ENCODE measurements at regions not wholly inside any gene's neighbourhood (a gene's known extent, or its start where the extent isn't known, plus 50 kb on each side); places are given as distances from the start of the nearest gene placed in this dataset.

DNA sequence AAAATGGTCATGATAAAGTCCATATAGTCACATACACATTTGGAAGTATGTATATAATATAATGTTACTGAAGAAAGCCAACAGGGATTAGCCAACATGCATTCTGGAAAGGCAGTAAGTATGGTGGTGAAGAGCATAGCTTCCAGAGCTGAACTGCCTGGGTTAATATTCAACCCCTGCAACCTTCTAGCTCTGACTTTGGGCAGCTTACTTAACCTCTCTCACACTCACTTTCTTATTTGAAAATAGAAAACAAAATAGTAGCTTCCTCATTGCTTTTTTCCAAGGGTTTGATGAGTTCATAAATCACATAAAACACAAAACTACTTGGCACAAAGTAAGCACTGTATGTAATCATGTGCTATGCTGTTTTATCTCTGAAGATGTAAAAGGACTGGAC lies 216.4 kb downstream of the CHIC2 start:
- Histone ChIP-seq H3K9me3 (ENCODE audit: control insufficient read depth, insufficient read depth, low read depth, low read length) (no peaks in the 10 kb centered on the region), H3K4me1 (ENCODE audit: control insufficient read depth, insufficient read depth, low read length) (no peaks in the 10 kb centered on the region), H3K36me3 (ENCODE audit: control insufficient read depth in 2 of 2, insufficient read depth in 1 of 2, low read length in 2 of 2) (no peaks in the 10 kb centered on the region), H3K27ac (ENCODE audit: extremely low read depth, low read depth, low read length) (no peak overlapping the region), H3K4me3 (ENCODE audit: low read depth, low read length) (no peak overlapping the region)
- ChIA-PET CTCF (no interaction called here), POLR2A (no interaction called here)
- TF ChIP-seq ZNF112 (tag by site-specific recombination; IDR thresholded peaks at IDR 0.05), result no peak
- TF ChIP-seq ZNF169 (tag by site-specific recombination; IDR thresholded peaks at IDR 0.05), result no peak
- no peak for TF ChIP-seq ZNF423 (tag by site-specific recombination; IDR thresholded peaks at IDR 0.05)
- TF ChIP-seq, protein P1, sequence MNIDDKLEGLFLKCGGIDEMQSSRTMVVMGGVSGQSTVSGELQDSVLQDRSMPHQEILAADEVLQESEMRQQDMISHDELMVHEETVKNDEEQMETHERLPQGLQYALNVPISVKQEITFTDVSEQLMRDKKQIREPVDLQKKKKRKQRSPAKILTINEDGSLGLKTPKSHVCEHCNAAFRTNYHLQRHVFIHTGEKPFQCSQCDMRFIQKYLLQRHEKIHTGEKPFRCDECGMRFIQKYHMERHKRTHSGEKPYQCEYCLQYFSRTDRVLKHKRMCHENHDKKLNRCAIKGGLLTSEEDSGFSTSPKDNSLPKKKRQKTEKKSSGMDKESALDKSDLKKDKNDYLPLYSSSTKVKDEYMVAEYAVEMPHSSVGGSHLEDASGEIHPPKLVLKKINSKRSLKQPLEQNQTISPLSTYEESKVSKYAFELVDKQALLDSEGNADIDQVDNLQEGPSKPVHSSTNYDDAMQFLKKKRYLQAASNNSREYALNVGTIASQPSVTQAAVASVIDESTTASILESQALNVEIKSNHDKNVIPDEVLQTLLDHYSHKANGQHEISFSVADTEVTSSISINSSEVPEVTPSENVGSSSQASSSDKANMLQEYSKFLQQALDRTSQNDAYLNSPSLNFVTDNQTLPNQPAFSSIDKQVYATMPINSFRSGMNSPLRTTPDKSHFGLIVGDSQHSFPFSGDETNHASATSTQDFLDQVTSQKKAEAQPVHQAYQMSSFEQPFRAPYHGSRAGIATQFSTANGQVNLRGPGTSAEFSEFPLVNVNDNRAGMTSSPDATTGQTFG (tag by site-specific recombination; IDR thresholded peaks at IDR 0.05; ENCODE audit: borderline replicate concordance), result no peak
- TF ChIP-seq, protein P2, sequence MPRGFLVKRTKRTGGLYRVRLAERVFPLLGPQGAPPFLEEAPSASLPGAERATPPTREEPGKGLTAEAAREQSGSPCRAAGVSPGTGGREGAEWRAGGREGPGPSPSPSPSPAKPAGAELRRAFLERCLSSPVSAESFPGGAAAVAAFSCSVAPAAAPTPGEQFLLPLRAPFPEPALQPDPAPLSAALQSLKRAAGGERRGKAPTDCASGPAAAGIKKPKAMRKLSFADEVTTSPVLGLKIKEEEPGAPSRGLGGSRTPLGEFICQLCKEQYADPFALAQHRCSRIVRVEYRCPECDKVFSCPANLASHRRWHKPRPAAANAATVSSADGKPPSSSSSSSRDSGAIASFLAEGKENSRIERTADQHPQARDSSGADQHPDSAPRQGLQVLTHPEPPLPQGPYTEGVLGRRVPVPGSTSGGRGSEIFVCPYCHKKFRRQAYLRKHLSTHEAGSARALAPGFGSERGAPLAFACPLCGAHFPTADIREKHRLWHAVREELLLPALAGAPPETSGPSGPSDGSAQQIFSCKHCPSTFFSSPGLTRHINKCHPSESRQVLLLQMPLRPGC (tag by site-specific recombination; IDR thresholded peaks at IDR 0.05), result no peak
- no peak for TF ChIP-seq ZBTB17 (tag by site-specific recombination; IDR thresholded peaks at IDR 0.05)
- TF ChIP-seq ZNF175 (tag by site-specific recombination; IDR thresholded peaks at IDR 0.05), result no peak
- TF ChIP-seq, protein P3, sequence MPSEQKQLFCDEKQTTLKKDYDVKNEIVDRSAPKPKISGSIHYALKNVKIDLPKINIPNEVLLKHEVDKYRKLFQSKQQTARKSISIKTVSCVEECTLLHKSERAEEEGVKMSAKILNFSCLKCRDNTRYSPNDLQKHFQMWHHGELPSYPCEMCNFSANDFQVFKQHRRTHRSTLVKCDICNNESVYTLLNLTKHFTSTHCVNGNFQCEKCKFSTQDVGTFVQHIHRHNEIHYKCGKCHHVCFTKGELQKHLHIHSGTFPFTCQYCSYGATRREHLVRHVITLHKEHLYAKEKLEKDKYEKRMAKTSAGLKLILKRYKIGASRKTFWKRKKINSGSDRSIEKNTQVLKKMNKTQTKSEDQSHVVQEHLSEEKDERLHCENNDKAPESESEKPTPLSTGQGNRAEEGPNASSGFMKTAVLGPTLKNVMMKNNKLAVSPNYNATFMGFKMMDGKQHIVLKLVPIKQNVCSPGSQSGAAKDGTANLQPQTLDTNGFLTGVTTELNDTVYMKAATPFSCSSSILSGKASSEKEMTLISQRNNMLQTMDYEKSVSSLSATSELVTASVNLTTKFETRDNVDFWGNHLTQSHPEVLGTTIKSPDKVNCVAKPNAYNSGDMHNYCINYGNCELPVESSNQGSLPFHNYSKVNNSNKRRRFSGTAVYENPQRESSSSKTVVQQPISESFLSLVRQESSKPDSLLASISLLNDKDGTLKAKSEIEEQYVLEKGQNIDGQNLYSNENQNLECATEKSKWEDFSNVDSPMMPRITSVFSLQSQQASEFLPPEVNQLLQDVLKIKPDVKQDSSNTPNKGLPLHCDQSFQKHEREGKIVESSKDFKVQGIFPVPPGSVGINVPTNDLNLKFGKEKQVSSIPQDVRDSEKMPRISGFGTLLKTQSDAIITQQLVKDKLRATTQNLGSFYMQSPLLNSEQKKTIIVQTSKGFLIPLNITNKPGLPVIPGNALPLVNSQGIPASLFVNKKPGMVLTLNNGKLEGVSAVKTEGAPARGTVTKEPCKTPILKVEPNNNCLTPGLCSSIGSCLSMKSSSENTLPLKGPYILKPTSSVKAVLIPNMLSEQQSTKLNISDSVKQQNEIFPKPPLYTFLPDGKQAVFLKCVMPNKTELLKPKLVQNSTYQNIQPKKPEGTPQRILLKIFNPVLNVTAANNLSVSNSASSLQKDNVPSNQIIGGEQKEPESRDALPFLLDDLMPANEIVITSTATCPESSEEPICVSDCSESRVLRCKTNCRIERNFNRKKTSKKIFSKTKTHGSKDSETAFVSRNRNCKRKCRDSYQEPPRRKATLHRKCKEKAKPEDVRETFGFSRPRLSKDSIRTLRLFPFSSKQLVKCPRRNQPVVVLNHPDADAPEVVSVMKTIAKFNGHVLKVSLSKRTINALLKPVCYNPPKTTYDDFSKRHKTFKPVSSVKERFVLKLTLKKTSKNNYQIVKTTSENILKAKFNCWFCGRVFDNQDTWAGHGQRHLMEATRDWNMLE (tag by site-specific recombination; conservative IDR thresholded peaks at IDR 0.05; ENCODE audit: low read depth), result no peak
- no peak for TF ChIP-seq ZIC2 (tag by site-specific recombination; IDR thresholded peaks at IDR 0.05)
- TF ChIP-seq, protein P4, sequence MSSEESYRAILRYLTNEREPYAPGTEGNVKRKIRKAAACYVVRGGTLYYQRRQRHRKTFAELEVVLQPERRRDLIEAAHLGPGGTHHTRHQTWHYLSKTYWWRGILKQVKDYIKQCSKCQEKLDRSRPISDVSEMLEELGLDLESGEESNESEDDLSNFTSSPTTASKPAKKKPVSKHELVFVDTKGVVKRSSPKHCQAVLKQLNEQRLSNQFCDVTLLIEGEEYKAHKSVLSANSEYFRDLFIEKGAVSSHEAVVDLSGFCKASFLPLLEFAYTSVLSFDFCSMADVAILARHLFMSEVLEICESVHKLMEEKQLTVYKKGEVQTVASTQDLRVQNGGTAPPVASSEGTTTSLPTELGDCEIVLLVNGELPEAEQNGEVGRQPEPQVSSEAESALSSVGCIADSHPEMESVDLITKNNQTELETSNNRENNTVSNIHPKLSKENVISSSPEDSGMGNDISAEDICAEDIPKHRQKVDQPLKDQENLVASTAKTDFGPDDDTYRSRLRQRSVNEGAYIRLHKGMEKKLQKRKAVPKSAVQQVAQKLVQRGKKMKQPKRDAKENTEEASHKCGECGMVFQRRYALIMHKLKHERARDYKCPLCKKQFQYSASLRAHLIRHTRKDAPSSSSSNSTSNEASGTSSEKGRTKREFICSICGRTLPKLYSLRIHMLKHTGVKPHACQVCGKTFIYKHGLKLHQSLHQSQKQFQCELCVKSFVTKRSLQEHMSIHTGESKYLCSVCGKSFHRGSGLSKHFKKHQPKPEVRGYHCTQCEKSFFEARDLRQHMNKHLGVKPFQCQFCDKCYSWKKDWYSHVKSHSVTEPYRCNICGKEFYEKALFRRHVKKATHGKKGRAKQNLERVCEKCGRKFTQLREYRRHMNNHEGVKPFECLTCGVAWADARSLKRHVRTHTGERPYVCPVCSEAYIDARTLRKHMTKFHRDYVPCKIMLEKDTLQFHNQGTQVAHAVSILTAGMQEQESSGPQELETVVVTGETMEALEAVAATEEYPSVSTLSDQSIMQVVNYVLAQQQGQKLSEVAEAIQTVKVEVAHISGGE (tag by site-specific recombination; conservative IDR thresholded peaks at IDR 0.05; ENCODE audit: low read depth), result no peak
- no peak for TF ChIP-seq SCRT1 (tag by site-specific recombination; IDR thresholded peaks at IDR 0.05; ENCODE audit: borderline replicate concordance)
- no peak for TF ChIP-seq SP3 (tag by site-specific recombination; IDR thresholded peaks at IDR 0.05)
- TF ChIP-seq, protein P5, sequence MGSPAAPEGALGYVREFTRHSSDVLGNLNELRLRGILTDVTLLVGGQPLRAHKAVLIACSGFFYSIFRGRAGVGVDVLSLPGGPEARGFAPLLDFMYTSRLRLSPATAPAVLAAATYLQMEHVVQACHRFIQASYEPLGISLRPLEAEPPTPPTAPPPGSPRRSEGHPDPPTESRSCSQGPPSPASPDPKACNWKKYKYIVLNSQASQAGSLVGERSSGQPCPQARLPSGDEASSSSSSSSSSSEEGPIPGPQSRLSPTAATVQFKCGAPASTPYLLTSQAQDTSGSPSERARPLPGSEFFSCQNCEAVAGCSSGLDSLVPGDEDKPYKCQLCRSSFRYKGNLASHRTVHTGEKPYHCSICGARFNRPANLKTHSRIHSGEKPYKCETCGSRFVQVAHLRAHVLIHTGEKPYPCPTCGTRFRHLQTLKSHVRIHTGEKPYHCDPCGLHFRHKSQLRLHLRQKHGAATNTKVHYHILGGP (tag by site-specific recombination; IDR thresholded peaks at IDR 0.05), result no peak
- no peak for TF ChIP-seq ZNF19 (tag by site-specific recombination; IDR thresholded peaks at IDR 0.05; ENCODE audit: low read depth)
- TF ChIP-seq ZNF677 (tag by site-specific recombination; IDR thresholded peaks at IDR 0.05), result no peak
- no peak for TF ChIP-seq ZNF473 (tag by site-specific recombination; IDR thresholded peaks at IDR 0.05)
- no peak for TF ChIP-seq ZBTB1 (tag by site-specific recombination; IDR thresholded peaks at IDR 0.05)
- no peak for TF ChIP-seq ZNF747 (tag by site-specific recombination; IDR thresholded peaks at IDR 0.05)
